Skeletal muscle satellite cell (primary cell): ENCODE measurements at regions not wholly inside any gene's neighbourhood (a gene's known extent, or its start where the extent isn't known, plus 50 kb on each side); places are given as distances from the start of the nearest gene placed in this dataset.

Experiments used
- H3K27me3 ChIP-seq: 2 replicates; pipeline ENCODE4 v1.7.0; 2013; ENCODE audit warnings: low read length; ENCODE audit not compliant: control insufficient read depth, insufficient read depth
- H3K36me3 ChIP-seq: 2 replicates; pipeline ENCODE4 v1.7.0; 2013; ENCODE audit warnings: mild to moderate bottlenecking, control low read depth, low read length; ENCODE audit not compliant: insufficient read depth
- H3K4me1 ChIP-seq: 2 replicates; pipeline ENCODE4 v1.7.0; 2013; ENCODE audit warnings: low read length; ENCODE audit not compliant: control insufficient read depth, insufficient read depth
- H3K4me2 ChIP-seq: 2 replicates; pipeline ENCODE4 v1.7.0; 2013; ENCODE audit warnings: mild to moderate bottlenecking, low read length
- H3K4me3 ChIP-seq: 2 replicates; pipeline ENCODE4 v1.7.0; 2013; ENCODE audit warnings: low read length
- H3K9ac ChIP-seq: 2 replicates; pipeline ENCODE4 v1.7.0; 2013; ENCODE audit warnings: mild to moderate bottlenecking, low read depth, low read length, moderate library complexity
- H3K9me3 ChIP-seq: replicated peaks from 2 replicates; pipeline ENCODE4 v1.7.0; 2013; ENCODE audit warnings: mild to moderate bottlenecking, control low read depth, low read length

DNA sequence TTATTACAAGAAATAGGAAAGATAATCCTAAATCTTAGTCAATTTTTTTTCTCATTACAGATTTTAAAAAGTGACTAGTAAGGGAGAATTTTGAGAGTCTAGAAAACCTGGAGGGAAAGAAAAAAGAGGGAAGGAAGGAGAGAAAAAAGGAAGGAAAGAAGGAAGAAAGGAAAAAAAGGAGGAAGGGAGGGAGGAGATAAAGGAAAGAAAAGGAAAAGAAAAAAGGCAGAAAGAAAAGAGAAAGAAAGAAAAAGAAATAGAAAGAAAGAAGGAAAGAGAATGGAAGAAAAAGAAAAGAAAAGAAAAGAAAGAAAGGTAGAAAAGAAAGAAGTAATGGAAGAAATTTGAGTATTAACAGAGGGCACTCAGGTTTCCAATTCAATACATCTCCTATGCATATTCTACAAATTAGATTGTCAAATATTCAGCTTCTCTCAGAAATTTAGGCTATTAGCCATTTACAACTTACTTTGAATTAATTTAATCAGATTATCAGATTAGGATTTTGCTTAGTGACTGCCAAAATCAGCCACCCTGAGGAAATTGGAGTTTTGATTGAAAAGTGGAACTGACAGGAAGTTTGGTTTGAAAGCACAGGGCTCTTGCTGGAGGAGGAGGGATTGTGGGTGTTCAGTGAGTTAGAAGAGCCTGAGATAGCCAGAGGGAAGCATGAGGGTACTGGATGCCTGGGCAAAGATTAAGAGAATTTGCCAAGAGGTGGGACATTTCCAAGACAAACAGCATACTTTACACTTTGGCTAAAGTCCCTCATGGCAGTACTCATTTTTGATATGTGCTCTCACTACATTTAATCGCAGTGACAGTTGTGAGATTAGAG lies 677.8 kb downstream of the USP25 start:
- H3K4me2 ChIP-seq: no peak overlapping the region
- H3K36me3 ChIP-seq: no peaks in the 10 kb centered on the region
- no peak overlapping the region for H3K4me3 ChIP-seq
- peaks cover 8% of the 10 kb centered on the region for H3K4me1 ChIP-seq
- H3K9me3 ChIP-seq: no peaks in the 10 kb centered on the region
- H3K27me3 ChIP-seq: no peaks in the 10 kb centered on the region
- H3K9ac ChIP-seq: no peak overlapping the region

DNA sequence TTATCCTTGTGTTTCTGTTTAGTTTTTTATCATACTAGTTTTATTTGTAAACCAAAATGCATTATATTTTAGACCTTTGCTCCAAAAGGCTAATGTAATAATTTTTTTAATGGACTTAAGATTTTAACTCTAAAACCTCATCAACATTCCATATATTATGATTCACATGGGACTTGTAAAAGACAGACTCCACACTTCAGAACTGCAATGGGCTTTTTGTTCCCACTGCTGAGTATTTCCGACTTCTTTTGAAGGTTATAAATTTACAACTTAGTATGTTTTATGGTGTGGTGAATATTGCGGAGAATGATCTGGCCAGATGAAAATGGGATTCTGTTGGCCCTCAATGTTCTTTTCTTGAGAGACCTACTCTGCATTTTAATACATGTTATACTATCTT lies 678.5 kb downstream of the USP25 start:
- Histone ChIP-seq H3K36me3 (no peaks in the 10 kb centered on the region), H3K4me1 (peaks cover 8% of the 10 kb centered on the region), H3K4me3 (no peak overlapping the region), H3K4me2 (no peak overlapping the region), H3K9ac (no peak overlapping the region), H3K9me3 (no peaks in the 10 kb centered on the region), H3K27me3 (no peaks in the 10 kb centered on the region)

- no peaks in the 10 kb centered on the region for H3K9me3 ChIP-seq
- no peak overlapping the region for H3K9ac ChIP-seq
- H3K4me1 ChIP-seq: peaks cover 8% of the 10 kb centered on the region
- no peak overlapping the region for H3K4me3 ChIP-seq
- H3K4me2 ChIP-seq: no peak overlapping the region
- no peaks in the 10 kb centered on the region for H3K36me3 ChIP-seq
- no peaks in the 10 kb centered on the region for H3K27me3 ChIP-seq
These were observed 679.6 kb downstream of the USP25 start for GRCh38 chr21:16409352-16409751.

DNA sequence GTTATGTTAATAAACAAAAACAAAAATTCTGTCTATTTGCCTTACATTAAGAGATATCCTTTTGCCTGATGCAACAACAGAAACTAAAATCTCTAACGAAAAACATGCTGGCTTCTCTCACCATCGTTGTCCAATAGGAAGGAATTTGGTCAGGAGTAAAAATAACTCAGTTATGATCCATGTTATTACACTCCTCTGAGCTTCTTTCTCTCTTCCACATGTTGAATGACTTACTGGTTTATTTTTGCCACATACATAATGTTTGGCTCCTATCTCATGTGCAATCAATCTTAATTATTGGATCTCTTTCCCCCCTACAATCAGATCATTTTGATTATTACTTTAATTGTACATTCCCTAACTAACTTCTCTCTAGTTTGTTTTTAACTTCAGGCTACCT lies 688.4 kb downstream of the USP25 start:
- no peaks in the 10 kb centered on the region for H3K27me3 ChIP-seq
- no peak overlapping the region for H3K9ac ChIP-seq
- H3K4me1 ChIP-seq: peaks cover 22% of the 10 kb centered on the region
- H3K36me3 ChIP-seq: no peaks in the 10 kb centered on the region
- peak overlapping the region; percentile 77 for H3K4me2 ChIP-seq
- no peak overlapping the region for H3K4me3 ChIP-seq
- H3K9me3 ChIP-seq: no peaks in the 10 kb centered on the region

- Histone ChIP-seq H3K9ac (peak overlapping the region; percentile 73), H3K36me3 (no peaks in the 10 kb centered on the region), H3K9me3 (no peaks in the 10 kb centered on the region), H3K4me2 (peak overlapping the region; percentile 77), H3K4me3 (no peak overlapping the region), H3K4me1 (peaks cover 22% of the 10 kb centered on the region), H3K27me3 (no peaks in the 10 kb centered on the region)
These were observed 688.9 kb downstream of the USP25 start for GRCh38 chr21:16418642-16419041.

GRCh38 chr21:16419188-16419921 lies 689.6 kb downstream of the USP25 start:
- Histone ChIP-seq H3K4me2 (peak overlapping the region; percentile 77), H3K4me3 (peak overlapping the region; percentile 61), H3K27me3 (no peaks in the 10 kb centered on the region), H3K36me3 (no peaks in the 10 kb centered on the region), H3K9ac (peak overlapping the region; percentile 73), H3K4me1 (peaks cover 24% of the 10 kb centered on the region), H3K9me3 (no peaks in the 10 kb centered on the region)

DNA sequence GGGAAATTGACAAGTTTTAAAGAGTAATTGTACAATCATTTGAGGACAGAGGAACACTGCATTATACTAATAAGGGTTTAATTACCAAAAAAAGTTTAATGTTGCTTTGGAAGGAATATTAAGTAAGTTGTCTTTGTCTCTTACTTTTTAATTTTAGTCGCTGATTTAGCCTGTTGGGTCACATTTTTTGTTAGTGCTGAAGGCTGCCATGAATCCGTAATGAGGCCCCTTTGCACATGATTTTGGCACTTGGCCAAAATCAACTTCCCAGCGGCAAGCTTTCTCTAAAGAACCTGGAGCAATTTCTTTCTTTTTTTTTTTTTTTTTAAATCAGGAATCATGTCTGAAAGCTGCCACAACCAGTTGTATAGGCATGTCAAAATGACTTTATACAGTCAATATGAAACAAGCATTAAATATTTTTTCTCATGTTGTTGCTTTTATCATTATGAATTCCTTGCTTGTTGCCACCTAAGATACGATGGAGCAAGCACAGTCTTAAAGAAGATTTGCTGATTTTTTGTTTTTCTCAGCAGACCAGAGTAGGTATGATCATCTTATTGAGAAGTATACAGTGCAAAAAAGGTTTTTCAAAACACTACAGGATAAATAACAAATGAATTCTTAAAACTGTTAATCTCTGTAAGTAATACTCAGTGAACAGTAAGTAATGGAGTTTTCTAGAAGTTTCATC lies 690.4 kb downstream of the USP25 start:
- H3K9ac ChIP-seq: peak overlapping the region; percentile 73
- no peaks in the 10 kb centered on the region for H3K36me3 ChIP-seq
- peak overlapping the region; percentile 77 for H3K4me2 ChIP-seq
- H3K4me1 ChIP-seq: peaks cover 32% of the 10 kb centered on the region
- H3K4me3 ChIP-seq: peak overlapping the region; percentile 61
- no peaks in the 10 kb centered on the region for H3K9me3 ChIP-seq
- H3K27me3 ChIP-seq: no peaks in the 10 kb centered on the region

DNA sequence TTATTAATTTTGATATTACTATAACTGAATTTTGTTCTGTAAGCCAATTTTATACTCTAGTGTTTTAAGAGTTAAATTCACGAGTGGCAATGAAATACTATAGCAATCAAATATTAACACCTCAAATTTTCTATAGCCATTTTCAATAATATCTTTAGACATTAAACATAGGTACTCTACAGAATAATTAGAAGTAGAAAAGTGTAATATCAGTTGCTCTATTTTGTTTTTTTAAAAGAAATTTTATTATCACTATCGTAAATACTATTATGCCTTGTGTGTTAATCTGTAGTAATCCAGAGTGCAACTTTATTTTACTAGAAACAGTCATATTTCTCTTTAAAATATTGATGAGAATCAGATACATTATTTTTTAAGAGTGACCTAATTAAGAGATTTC lies 691.2 kb downstream of the USP25 start:
- Histone ChIP-seq H3K9ac (peak overlapping the region; percentile 73), H3K4me1 (peaks cover 34% of the 10 kb centered on the region), H3K9me3 (no peaks in the 10 kb centered on the region), H3K4me2 (peak overlapping the region; percentile 77), H3K27me3 (no peaks in the 10 kb centered on the region), H3K36me3 (no peaks in the 10 kb centered on the region), H3K4me3 (peak overlapping the region; percentile 61)

- peak overlapping the region; percentile 73 for H3K9ac ChIP-seq
- H3K4me1 ChIP-seq: peaks cover 40% of the 10 kb centered on the region
- H3K36me3 ChIP-seq: no peaks in the 10 kb centered on the region
- no peaks in the 10 kb centered on the region for H3K27me3 ChIP-seq
- H3K4me3 ChIP-seq: no peak overlapping the region
- H3K4me2 ChIP-seq: peak overlapping the region; percentile 77
- H3K9me3 ChIP-seq: no peaks in the 10 kb centered on the region
These were observed 692.2 kb downstream of the USP25 start for GRCh38 chr21:16421965-16422364.

DNA sequence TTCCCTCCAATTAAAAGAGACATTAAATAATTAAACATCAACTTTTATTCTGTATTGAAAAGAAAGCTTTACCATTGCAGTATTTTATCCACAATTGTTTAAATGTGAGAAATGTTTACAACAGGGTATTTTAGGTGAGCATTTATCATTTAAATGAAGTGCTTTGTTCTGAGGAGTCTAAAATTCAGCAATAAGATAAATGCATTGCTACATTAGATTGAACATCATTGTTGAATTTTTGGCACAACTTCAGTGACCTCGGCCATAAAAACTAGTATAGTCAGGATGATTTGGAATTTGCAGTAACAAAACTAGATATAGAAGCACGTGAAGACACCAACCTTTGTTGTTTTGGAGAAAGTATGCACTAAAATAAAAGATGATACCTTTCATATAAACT lies 692.9 kb downstream of the USP25 start:
- Histone ChIP-seq H3K4me2 (peak overlapping the region; percentile 77), H3K36me3 (no peaks in the 10 kb centered on the region), H3K27me3 (no peaks in the 10 kb centered on the region), H3K9me3 (no peaks in the 10 kb centered on the region), H3K4me3 (no peak overlapping the region), H3K4me1 (peaks cover 42% of the 10 kb centered on the region), H3K9ac (no peak overlapping the region)

- Histone ChIP-seq H3K4me2 (peak overlapping the region; percentile 77), H3K9ac (peak overlapping the region; percentile 63), H3K9me3 (no peaks in the 10 kb centered on the region), H3K36me3 (no peaks in the 10 kb centered on the region), H3K4me3 (peak overlapping the region; percentile 56), H3K4me1 (peaks cover 33% of the 10 kb centered on the region), H3K27me3 (no peaks in the 10 kb centered on the region)
These were observed 694.1 kb downstream of the USP25 start for GRCh38 chr21:16423921-16424320.
